EL (cell line): ENCODE measurements at regions not wholly inside any gene's neighbourhood (a gene's known extent, or its start where the extent isn't known, plus 50 kb on each side); places are given as distances from the start of the nearest gene placed in this dataset.

ENCODE experiments used
- DNase-seq: peaks from one replicate; pipeline ENCODE4 v3.0.0-alpha.2; 2016

DNA sequence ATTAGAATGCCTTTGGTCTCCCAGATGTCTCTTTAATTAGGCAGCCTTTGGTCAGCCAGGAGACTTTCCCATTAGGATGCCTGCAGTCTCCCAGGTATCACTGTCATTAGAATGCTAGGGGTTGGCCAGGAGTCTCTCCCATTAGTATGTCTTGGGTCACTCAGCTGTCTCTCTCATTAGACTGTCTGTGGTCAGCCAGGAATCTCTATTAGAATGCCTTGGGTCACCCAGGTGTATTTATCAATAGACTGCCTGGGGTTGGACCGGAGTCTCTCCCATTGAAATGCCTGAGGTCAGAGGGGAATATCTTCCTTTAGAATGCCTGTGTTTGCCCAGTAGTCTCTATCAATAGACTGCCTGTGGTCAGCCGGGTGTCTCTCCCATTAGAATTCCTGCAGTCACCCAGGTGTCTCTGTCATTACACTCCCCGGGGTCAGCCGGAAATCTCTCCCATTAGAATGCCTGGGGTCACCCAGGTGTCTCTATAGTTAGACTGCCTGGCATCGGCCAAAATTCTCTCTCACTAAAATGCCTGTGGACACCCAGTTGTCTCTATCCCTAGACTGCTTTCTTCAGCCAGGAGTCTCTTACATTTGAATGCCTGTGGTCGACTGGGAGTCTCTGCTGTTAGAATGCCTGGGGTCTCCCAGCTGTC is 1460.3 kb downstream of the UQCRFS1 start:
- no peak for DNase-seq

- no peak for DNase-seq
Measured at GRCh38 chr19:27751044-27751391, 1461.9 kb downstream of the UQCRFS1 start.

GRCh38 chr19:27750391-27751043 is 1462.4 kb downstream of the UQCRFS1 start:
- no peak for DNase-seq

- no peak for DNase-seq
Measured at GRCh38 chr19:27748551-27749152, 1464.3 kb downstream of the UQCRFS1 start.

- DNase-seq, result no peak
Measured at GRCh38 chr19:27746691-27747380, 1466.1 kb downstream of the UQCRFS1 start.

- DNase-seq, result no peak
Measured at GRCh38 chr19:27745978-27746542, 1466.9 kb downstream of the UQCRFS1 start.

- DNase-seq, result no peak
Measured at GRCh38 chr19:27744926-27745768, 1467.8 kb downstream of the UQCRFS1 start.

GRCh38 chr19:27742041-27742440 is 1470.9 kb downstream of the UQCRFS1 start:
- DNase-seq, result no peak

- DNase-seq, result no peak
Measured at GRCh38 chr19:27741236-27741635, 1471.7 kb downstream of the UQCRFS1 start.

DNA sequence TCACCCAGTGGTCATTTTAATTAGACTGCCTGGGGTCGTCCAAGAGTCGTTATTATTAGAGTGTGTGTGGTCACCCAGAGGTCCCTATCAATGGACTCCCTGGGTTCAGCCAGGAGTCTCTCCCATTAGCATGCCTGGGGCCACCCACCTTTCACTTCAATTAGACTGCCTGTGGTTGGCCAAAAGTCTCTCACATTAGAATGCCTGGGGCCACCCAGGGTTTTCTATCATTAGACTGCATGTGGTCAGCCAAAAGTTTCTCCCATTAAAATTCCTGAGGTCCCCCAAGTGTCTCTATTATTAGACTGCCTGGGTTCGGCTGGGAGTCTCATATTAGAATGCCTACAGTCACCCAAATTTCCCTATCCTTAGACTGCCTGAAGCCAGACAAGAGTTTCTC is 1472.6 kb downstream of the UQCRFS1 start:
- no peak for DNase-seq

DNA sequence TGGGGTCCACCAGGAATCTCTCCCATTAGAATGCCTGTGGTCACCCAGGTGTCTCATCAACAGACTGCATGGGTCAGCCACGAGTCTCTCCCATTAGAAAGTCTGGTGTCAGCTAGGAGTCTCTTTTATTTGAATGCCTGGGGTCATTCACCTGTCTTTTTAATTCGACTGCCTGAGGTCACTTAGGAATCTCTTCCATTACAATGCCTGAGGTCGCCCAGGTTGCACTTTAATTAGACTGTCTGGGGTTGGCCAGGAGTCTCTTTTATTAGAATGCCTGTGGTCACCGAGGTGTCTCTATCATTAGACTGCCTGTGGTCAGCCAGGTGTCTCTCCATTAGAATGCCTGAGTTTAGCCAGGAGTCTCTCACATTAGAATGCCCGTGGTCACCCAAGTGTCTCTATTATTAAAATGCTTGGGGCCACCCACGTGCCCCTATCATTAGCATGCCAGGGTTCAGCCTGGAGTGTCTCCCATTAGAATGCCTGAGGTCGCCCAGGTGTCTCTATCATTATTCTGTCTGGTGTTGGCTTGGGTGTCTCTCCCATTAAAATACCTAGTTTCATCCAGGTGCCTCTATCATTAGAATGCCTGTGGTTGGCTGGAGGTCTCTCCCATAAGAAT is 1474.3 kb downstream of the UQCRFS1 start:
- DNase-seq, result no peak

GRCh38 chr19:27736225-27736624 is 1476.7 kb downstream of the UQCRFS1 start:
- no peak for DNase-seq

GRCh38 chr19:27735314-27735713 is 1477.6 kb downstream of the UQCRFS1 start:
- DNase-seq, result no peak

DNA sequence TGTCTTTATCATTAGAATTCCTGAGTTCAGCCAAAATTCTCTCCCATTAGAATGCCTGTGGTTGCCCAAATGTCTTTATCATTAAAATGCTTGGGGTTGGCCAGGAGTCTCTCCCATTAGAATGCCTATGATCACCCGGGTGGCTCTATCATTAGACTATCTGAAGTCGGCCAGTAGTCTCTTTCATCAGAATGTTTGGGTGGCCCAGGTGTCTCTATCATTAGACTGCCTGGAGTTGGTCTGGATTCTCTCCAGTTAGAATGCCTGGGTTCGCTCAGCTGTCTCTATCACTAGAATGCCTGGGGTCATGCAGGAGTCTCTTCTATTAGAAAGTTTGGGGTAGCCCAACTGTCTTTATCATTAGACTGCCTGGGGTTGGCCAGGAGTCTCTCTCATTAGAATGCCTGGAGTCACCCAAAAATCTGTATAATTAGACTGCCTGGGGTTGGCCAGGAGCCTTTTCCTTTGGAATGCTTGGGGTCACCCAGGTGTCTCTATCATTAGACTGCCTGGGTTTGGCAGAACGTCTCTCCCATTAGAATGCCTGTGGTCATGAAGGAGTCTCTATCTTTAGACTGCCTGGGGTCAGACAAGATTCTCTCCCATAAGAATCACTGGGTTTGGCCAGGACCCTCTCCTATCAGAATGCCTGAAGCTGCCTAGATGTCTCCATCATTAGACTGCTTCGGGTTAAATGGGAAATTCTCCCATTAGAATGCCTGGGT is 1478.3 kb downstream of the UQCRFS1 start:
- DNase-seq, result no peak

GRCh38 chr19:27733551-27734266 is 1479.2 kb downstream of the UQCRFS1 start:
- DNase-seq, result no peak

- DNase-seq, result no peak
Measured at GRCh38 chr19:27729332-27729731, 1483.6 kb downstream of the UQCRFS1 start.

DNA sequence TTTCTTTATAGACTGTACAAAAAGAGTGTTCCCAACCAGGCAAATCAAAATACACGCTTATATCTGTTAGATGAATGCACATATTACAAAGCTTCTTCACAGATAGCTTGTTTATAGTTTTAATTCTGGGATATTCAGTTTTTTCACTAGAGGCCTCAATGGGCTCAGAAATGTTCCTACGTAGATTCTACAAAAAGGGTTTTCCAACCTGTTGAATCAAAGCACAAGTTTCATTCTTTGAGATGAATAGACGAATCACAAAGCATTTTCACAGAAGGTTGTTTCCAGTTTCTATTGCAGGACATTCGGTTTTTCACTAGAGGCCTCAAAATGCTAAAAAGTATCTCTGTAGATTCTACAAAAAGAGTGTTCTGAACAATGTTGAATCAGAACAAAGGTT is 1490.3 kb downstream of the UQCRFS1 start:
- no peak for DNase-seq

- DNase-seq, result no peak
Measured at GRCh38 chr19:27720155-27720554, 1492.8 kb downstream of the UQCRFS1 start.

GRCh38 chr19:27719034-27719433 is 1493.9 kb downstream of the UQCRFS1 start:
- no peak for DNase-seq

DNA sequence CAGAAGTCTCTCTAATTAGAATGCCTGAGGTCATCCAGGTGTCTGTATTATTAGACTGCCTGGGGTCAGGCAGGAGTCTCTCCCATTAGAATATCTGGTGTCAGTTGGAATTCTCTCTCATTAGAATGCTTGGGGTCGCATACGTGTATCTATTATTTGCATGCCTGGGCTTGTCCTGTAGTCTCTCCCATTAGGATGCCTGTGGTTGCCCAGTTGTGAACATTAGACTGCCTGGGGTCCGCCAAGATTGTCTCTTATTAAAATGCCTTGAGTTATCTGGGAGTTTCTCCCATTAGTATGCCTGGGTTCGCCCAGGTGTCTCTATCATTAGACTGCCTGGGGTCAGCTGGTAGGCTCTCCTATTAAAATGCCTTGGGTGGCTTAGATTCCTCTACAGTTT is 1494.7 kb downstream of the UQCRFS1 start:
- DNase-seq, result no peak

DNA sequence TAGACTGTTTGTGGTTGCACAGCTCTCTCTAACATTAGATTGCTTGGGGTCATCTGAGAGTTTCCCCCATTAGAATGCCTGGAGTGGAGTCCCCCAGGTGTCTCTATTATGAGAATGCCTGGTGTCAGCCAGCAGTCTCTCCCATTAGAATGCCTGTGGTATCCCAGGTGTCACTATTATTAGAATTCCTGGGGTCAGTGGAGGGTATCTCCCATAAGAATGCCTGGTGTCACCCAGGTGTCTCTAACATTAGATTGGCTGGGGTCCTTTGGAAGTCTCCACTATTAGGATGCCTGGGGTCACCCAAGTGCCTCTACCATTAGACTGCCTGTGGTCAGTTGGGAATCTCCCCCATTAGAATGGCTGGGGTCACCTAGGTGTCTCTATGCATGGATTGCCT is 1495.1 kb downstream of the UQCRFS1 start:
- DNase-seq, result no peak
